GM21576 (cell line): ENCODE measurements at regions not wholly inside any gene's neighbourhood (a gene's known extent, or its start where the extent isn't known, plus 50 kb on each side); places are given as distances from the start of the nearest gene placed in this dataset.

ENCODE experiments used
- ATAC-seq: cut with Tn5 transposase; IDR thresholded peaks from one replicate; pipeline ENCODE4 v1.9.1; 2021; ENCODE audit warnings: mild to moderate bottlenecking, moderate library complexity; ENCODE audit not compliant: unreplicated experiment

- no peak for ATAC-seq
Measured at GRCh38 chr16:86898386-86898785, 320.0 kb downstream of the FOXL1 start.

GRCh38 chr16:86899151-86899550 lies 320.8 kb downstream of the FOXL1 start:
- no peak for ATAC-seq

- ATAC-seq, result no peak
Measured at GRCh38 chr16:86899757-86900156, 321.4 kb downstream of the FOXL1 start.

- no peak for ATAC-seq
Measured at GRCh38 chr16:86901483-86901882, 323.1 kb downstream of the FOXL1 start.

- no peak for ATAC-seq
Measured at GRCh38 chr16:86902656-86903001, 324.3 kb downstream of the FOXL1 start.

- ATAC-seq, result no peak
Measured at GRCh38 chr16:86903068-86903467, 324.7 kb downstream of the FOXL1 start.

GRCh38 chr16:86905302-86905701 lies 327.0 kb downstream of the FOXL1 start:
- no peak for ATAC-seq

- no peak for ATAC-seq
Measured at GRCh38 chr16:86906623-86907022, 328.3 kb downstream of the FOXL1 start.

- ATAC-seq, result no peak
Measured at GRCh38 chr16:86909359-86910160, 331.2 kb downstream of the FOXL1 start.

GRCh38 chr16:86910161-86910769 lies 331.9 kb downstream of the FOXL1 start:
- no peak for ATAC-seq

GRCh38 chr16:86911437-86911958 lies 333.1 kb downstream of the FOXL1 start:
- no peak for ATAC-seq

GRCh38 chr16:86913886-86914285 lies 335.5 kb downstream of the FOXL1 start:
- no peak for ATAC-seq

GRCh38 chr16:86914876-86915717 lies 336.7 kb downstream of the FOXL1 start:
- ATAC-seq, result no peak

- ATAC-seq, result no peak
Measured at GRCh38 chr16:86917471-86918365, 339.4 kb downstream of the FOXL1 start.

- no peak for ATAC-seq
Measured at GRCh38 chr16:86918637-86919036, 340.3 kb downstream of the FOXL1 start.

GRCh38 chr16:86919078-86919477 lies 340.7 kb downstream of the FOXL1 start:
- no peak for ATAC-seq

GRCh38 chr16:86919578-86920305 lies 341.4 kb downstream of the FOXL1 start:
- no peak for ATAC-seq

- no peak for ATAC-seq
Measured at GRCh38 chr16:86921289-86921688, 342.9 kb downstream of the FOXL1 start.

GRCh38 chr16:86922311-86922710 lies 344.0 kb downstream of the FOXL1 start:
- no peak for ATAC-seq

GRCh38 chr16:86923656-86924055 lies 345.3 kb downstream of the FOXL1 start:
- ATAC-seq, result no peak
